GM21737 (cell line): ENCODE measurements at regions not wholly inside any gene's neighbourhood (a gene's known extent, or its start where the extent isn't known, plus 50 kb on each side); places are given as distances from the start of the nearest gene placed in this dataset.
"Not testable (repeated sequence)": the region's sequence is repeated elsewhere in the genome, so short reads cannot be mapped to it uniquely, and the experiment has no call there.

Experiments used
- ATAC-seq: cut with Tn5 transposase; IDR thresholded peaks from one replicate; pipeline ENCODE4 v1.9.1; 2021; ENCODE audit warnings: mild to moderate bottlenecking, moderate library complexity; ENCODE audit not compliant: unreplicated experiment

DNA sequence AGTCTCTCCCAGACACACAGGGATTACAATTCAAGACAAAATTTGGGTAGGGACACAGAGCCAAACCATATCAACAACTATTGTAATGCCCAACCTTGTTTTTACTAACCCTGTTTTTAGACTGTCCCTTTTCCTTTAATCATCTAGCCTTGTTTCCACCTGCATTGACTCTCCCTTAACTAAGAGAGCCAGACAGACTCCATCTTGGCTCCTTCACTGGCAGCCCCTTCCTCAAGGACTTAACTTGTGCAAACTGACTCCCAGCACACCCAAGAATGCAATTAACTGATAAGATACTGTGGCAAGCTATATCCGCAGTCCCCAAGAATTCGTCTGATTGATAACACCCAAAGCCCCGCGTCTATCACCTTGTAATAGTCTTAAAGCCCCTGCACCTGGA is 151.8 kb upstream of the DGKB start:
- ATAC-seq, result not testable (repeated sequence)

DNA sequence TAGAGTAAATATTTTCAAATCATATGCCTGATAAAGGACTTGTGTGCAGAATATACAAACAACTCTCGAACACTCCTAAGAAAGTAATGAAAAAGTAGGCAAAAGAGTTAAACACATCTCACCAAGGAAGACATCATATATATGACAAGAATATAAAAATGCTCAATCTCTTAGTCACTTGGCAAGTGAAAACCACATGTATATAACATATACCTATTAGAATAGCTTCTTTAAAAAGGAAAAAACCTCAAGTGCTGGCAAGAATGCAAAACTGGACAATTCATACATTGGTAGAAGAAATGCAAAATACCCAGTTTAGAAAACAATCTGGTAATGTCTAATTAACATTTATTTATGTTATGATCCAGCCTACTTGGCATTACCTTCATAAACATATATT is 146.6 kb upstream of the DGKB start:
- ATAC-seq, result no peak

DNA sequence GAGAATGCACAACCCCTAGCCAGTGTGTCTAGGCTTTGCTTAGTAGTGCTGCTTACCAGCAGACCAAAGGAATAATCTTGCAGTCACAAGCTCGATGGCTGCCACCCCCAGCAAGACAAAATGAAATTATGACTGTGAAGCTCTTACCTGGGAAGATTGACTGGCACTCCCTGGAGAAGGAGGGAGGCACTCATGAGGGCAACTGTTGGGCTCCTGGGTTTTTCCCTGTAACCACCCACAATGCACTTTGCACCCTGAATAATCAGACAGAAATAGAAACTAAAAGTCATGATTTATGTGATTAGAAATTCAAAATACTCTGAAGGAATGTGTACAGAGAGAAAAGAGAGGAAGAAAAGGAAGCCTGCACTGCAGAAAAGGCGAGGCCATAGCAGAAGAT is 144.3 kb upstream of the DGKB start:
- no peak for ATAC-seq

DNA sequence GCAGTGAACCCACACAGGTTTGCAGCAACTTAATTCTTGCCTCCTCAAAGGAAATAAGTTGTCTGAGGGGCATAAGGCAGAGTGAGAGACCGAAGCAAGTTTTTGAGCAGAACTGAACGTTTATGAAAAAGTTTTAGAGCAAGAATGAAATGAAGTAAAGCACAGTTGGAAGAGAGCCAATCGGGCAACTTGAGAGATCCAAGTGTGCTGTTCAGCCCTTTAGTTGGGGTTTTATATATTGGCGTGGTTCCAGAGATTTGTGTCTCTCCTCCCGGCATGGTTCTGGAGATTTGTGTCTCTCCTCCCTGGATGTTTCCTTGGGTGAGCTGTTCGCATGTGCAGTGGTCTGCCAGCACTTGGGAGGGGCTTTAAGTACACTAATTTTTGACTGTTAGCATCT is 141.4 kb upstream of the DGKB start:
- no peak for ATAC-seq

DNA sequence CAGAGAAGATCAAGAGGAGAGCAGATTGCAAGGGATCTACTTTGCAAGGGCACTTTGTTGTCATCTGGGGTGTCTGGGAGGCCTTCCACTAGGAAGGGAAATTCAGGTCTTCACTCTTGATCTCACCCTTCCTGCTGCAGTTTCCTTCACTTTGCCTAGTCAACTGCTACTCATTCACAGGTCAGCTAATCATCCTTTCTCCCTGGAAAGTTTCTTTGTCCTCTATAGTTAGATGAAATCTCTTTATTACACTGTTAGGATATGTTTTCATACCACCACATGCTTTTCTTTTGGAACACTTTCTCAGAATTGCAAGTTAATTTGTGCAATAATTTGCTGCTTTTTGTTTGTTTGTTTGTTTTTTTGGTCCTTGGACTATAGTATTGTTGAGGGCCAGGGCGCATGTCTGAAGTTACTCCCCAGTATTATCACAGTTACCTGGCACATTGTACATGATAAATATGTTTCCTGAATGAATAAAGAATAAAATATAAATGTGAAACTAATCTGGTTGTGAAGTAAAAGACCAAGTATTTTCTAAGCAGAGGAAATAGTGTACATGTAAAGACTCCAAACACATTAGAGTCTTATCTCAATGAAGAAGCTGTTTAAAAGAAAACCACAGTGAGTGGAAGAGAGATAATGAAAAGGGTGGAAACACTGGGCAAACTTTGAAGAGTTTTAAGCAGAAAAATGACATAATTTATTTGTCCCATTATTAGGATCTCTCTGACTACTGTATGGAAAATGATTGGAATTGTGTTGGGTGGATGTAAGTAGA is 139.9 kb upstream of the DGKB start:
- no peak for ATAC-seq

DNA sequence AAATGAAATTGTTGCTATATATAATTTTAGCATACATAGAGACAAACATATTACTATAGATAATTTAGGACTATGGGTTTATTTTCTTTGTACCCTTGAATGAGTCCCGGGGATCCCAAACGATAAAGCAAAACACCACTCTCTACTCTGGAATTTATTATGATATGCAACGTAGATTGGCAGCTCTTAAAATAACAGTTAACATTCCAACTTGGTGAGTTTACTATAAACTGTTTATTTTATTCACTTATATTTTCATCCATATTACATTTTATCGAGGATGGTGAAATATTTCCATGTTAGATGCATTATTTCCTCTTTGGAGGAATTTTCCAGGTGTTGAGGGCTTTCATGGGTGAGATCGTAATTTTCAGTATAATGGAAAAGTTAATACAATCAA is 138.7 kb upstream of the DGKB start:
- no peak for ATAC-seq

DNA sequence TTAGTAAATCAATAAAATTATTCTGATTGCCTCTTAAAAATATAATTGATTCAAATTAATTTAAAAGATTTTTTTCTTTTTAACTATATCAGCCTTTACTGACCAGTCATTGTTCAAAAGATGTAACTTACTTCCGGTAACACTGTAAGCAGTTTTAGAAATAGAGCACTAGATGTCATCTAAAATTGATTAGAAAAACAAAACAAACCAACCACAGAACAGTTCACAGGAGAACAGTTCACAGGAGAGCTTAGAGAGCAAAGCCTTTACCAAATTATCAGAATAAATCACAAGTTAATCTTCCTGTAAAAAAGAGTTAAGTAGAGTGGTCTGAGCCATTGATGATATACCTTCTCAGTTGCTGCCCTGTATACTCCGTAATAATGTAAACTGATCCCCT is 133.3 kb upstream of the DGKB start:
- no peak for ATAC-seq

DNA sequence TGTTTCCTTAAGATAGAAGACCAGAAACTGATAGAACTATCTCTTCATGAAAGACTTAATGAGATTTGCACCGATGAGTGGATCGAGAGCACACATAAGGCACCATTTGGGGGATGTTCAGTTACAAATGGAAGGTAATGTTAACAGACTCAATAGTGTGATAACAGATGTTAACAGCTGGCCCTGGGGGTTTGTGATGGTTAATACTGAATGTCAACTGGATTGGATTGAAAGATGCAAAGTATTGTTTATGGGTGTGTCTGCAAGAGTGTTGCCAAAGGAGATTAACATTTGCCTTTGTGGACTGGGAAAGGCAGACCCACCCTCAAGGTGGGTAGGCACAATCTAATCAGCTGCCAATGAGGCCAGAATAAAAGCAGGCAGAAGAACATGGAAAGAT is 130.5 kb upstream of the DGKB start:
- ATAC-seq, result no peak

DNA sequence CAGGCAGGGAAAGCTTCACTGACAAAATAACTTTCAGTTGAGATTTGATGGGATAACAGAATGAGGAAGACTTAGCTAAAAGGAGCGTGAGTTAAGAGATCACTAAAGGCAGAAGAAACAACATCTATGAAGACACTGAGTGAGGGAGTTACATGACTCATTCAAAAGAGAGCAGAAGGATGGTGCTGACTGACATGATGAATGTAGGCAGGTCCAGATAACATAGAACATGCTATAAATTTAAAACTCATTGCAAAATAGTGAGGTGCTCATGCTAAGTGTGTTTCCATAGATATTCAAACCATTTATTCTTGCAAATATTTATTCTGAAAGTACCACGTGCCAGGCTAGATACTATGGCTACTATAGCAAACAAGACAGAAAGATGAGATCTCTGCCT is 116.4 kb upstream of the DGKB start:
- ATAC-seq, result no peak

DNA sequence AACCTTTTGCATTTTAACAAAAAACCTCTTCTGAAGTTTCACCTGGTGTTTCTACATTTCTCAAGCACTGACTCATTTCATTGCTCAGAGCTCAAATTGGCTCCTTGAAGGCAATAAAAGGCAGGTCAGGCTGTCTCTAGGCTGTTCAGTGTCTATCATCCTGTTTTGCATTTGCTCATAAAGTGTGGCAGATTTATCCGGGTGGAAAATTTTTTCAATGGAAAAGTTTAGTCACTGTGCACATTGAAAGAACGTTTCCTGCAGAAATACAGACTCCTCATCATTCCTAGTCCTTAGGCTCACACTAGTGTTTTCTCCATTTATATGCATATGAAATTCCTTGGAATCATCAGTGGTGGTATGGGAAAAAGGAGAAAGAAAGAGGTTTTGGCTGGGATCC is 114.2 kb upstream of the DGKB start:
- ATAC-seq, result no peak

DNA sequence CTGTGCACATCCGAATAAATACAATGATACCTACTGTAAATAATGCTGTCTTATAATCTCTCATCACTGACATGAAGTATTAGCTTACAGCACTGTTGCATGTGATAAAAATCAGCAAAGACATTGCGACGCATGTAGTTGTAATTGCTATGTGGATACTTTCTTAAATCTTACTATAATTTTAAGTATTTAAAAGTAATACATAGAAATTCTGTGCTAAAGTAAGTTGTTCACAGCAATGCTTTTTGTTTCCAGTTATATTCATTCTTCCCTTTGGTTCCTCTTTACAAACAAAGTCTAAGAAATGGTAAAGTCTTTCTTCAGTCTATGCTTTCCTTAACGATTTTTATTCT is 113.7 kb upstream of the DGKB start:
- ATAC-seq, result no peak

DNA sequence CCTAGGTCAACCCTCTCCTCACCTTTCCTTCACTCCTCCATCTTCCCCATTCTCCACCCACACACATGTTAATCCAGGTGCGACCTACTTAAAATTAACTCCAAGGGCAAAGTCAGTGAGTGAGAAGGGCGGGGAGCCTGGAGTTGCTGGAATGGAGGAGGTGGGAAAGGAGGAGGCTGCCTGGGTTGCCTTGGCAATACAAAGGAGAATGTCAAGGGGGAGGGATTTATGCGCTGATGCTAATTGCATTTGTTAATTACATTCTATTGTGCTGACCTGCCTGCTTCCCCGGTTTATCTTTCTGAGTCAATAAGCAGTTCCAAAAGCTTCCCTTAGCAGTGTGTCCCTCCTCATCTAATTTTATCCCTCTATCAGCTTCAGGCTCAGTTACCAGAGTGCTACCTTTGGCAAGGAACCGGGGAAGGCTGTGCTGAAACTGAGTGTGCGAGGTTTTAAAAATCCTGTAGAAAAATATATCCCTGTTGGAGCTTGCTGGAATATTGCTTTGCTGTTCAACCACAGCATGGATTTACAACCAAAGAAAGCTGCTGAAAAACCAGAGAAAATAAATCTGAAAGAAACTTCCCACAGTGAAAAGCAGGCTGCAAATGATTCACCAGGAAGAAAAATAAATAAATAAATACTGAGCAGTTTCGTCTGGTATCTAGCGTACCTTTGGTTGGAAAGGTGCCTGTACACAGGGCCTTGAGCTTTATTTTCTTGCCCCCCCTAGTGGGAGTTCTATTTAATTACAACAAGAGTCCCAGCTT is 113.2 kb upstream of the DGKB start:
- peak; percentile 93 for ATAC-seq

DNA sequence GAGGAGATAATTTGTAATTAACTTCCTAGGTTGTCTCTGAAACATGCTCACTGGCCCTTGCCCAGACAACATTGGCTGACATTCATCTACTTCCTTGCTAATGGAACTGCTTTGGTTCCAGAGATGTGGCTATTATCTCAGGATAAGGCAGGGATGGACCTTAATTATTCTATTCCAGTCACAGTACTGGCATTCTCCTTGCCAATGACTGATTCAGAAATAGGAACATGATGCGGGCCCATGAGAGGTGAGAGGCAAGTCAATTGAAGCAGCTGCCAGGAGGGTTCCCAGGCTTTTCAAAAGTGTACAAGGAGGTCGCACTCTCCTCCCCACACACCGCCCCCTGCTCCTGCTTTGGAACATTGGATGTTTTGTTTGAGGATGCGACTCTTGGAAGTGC is 109.6 kb upstream of the DGKB start:
- no peak for ATAC-seq

DNA sequence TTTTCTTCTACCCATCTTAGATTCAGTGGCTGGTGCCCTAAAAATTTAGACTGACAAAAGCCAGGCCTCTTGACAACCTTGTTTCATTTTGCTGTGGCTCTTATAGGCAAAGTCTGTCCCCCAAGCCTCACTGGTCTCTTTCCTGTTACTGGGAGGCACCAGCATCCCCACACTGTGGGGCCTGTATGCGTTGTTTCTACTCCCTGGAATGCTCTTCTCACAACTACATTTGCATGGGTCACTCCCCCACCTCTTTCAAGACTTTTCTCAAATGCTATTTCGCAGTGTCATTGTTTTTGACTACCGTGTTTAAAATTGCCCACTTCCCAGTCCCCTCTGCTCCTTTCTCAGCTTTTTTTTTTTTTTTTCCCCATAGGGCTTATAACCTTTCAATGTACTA is 108.7 kb upstream of the DGKB start:
- ATAC-seq, result no peak

DNA sequence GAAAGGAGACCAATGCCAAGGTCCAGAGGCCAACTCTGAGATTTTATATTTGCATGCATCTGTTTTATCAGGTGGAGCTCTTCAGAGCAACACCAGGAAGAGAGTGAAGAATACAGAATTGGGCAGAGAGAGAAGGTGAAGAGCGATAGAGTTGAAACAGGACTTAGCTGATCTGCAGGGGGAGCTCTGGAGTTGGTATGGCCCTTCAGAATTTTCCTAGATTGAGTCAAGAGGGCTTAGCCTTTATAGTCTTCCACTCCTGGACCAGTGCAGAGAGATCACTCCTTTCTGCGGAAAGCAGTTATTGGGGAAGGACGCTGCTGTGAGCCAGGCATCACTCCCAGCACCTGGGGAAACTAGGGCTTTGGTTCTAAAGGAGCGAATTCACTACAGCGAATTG is 105.0 kb upstream of the DGKB start:
- ATAC-seq, result no peak

DNA sequence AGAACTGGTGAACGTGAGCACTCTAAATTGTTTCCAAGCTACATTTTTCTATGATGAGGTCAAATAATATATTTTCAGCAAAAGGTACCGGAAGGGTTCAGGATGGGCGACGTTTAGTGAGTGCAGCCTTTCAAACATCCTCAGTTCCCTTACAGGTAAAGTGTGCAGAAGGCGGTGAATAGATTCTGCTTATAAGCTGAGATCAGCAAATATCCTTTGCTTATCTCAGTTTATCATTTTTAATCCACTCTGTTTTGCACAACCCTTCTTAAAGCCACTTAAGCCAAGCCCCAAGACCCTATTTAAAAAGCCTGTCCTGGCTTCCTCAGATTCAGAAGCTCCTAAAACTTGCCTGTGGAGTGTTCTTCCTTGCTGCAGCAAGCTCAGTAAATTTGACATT is 103.1 kb upstream of the DGKB start:
- no peak for ATAC-seq

DNA sequence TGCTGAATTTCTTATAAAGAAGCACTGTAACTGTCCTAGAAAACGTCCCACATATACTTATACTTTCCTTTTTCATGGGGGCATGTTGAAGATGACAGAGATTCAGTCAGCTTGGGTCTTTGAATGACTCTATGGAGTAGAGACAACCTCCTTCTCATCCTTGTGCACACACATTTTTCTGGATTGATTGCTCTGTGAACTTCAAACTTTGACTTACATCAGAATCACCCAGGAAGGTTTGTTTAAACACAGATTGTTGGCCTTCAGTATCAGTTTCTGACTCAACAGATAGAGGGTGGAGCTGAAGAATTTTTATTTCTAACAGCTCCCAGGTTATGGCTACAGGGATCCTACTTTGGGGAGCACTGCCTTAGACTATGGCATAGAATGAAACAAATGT is 97.6 kb upstream of the DGKB start:
- no peak for ATAC-seq

DNA sequence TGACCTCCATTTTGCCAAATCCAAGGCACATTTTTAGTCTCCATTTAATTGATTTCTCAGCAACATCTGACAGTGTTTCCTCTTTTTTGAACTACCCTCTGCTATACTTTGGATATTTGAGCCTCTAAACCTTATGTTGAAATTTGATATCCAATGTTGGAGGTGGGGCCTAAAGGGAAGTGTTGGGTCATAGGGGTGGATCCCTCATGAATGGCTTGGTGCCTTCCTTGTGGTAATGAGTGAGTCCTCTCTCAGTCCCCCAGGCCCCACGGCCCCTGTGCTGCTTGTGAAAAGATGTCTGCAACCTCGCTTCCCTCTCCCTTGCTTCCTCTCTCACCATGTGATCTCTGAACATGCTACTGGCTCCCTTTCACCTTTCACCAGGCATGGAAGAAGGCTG is 96.8 kb upstream of the DGKB start:
- ATAC-seq, result no peak

DNA sequence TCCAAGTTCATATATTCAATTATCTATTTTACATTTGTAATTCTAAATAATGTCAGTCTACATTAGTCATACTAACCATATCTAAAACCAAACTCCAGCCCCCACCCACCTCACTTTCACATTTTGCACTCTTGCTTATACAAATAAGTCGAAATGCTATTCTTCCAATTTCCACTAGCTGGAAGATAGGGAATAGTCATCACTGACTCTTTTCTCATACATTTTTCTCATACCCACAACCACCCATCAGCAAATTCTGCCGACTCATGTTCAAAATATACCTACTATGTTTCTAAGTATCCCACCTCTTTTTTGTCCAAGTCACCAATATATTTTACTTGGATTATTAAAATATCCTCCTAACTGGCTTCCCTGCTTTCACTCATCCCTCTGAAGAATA is 93.2 kb upstream of the DGKB start:
- ATAC-seq, result no peak

DNA sequence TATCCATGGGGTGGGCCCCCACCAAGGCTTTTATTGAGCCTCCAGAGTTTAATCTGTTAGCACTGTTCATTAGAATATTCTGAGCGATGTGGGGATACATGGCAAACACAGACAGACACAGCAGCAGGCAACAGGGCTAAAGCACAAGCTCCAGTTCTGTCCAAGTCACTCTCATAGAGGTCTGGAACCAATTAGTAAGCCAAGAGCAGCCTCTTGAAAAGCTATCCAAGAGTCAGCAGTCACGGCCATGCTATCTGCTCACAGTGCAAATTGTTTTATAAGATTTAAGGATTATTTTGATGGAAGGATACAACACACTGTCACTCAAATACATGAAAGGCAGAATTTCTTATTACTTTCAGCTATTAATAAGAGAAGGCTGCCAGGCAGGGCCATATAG is 86.4 kb upstream of the DGKB start:
- ATAC-seq, result no peak

DNA sequence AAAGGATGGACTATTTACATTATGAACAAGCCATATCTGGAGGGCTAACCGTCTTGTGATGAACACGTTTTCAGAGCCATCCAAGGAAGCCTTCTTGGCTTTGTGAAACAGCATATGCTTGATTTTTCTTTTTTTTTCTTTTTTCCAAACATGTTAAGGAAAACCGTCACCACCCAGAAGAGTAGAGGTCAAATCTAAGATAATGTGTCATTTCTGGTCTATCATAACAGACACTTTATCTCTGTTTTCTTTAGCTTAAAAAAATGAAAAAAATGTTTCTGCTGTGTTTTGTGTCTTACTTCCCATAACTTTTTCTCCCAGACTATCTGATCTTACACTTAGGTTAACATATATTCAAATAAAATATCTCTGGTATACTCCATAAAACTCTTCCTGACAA is 76.1 kb upstream of the DGKB start:
- no peak for ATAC-seq

DNA sequence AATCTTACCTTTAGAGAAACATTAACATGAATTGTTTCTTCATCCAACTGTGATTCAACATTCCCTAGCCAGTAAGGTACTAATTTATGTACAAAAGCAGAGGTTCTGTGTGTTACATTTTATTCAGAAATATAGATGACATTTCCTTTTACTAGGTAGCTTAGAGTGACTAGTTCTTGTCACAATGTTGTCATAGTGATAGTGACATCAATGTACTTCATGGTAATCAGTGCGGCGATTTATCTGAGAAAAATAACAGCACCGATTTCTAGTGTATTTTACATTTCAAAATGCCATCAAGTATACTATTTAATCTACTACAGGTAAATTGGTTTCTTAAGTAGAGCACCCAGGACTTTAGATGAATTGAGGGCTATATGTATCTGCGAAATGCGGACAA is 72.1 kb upstream of the DGKB start:
- no peak for ATAC-seq
